ENCODE measurements at regions not wholly inside any gene's neighbourhood (a gene's known extent, or its start where the extent isn't known, plus 50 kb on each side); places are given as distances from the start of the nearest gene placed in this dataset.

DNA sequence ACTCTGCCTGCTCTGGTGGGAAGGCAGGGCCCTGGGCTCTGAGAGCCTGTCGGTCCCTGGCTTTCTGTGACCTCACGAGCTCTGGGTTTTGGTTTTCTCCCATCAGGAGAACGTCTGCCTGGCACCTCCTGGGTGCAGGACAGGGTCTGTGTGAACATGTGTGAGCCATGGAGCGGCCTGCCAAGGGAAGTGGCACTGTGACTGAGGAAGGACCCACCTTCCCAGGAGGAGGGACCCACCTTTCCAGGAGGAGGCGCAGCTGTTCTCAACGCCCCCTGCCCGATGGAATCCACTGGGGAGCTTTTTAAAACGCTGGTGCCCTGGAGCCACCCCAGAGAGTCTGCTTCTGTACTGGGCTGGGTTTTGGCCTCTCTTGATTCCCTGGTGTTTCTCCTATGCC, 168.7 kb downstream of the GLI2 start:
- DNase-seq = no peak

DNA sequence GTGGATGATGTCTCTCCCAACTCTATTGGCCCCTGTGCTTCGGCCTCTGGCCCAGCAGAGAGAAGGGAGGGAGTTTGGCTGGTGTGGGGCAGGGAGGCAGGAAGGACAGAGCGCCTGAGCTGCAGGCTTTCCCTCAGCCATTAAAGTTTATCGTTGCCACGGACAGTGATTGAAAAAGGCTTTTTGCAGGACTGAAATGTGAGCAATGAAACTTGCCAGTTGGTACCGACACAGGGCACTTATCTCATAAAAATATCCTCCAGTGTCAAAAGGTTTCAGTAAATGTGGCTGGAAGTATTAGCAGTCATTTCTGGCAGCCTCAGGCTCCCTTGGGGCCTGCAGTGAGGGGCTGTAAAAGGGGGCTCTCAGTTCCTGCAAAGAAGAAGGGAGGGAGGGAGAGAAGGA, 169.2 kb downstream of the GLI2 start:
- DNase-seq = no peak

DNA sequence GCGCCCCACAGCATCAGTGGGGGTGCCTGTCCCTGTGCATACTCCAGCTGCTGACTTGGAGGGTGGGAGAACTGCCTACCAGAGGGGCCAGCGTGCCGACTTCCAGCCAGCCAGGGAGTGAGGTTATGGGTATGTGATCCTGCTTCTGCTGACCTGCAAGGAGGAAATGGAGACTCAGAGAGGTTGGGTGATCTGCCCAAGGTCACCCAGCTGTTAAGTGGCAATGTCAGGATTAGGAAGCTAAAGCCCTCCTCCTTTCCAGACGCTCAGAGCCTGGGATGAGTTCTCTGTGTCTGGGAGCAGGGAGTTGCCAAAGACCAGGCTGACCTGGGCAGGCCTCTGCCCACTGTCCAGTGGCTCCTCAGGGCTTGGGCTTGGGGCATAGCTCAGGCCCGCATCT, 169.6 kb downstream of the GLI2 start:
- DNase-seq = no peak

DNA sequence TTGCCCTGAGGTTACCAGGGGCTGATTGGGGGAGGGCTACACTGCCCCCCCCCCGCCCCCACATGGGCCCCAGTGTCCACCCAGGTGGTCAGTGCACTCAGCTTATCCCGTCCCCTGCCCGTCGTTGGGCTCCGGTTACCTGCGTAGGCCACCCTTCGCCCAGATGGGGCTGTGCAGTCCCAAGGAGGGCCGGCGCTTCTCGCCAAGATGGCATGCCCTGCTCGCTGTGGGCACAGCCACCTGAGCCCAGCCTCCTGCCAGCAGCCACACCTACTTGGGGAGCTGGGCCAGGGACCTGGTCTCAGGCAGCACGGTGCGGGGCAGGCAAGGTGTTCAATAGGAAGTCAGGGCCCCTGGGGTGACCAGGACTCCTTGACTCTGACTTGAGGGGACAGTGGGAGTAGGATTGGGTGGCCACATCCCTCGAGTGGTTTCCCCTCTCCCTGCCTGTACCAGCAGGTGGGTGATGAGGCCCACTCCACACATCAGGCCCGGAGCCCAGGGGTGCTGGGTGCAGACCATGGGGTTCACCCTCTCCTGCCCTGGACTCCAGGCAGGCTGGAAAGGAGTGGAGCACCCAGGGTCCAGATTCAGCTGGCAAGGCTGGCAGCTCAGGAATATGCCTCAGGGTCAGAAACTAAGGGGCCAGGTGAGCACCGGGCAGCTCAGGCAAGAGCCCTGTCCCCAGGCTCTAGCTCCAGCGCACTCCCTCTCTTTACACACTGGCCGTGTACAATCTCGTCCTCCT, 170.3 kb downstream of the GLI2 start:
- no peak for DNase-seq

DNA sequence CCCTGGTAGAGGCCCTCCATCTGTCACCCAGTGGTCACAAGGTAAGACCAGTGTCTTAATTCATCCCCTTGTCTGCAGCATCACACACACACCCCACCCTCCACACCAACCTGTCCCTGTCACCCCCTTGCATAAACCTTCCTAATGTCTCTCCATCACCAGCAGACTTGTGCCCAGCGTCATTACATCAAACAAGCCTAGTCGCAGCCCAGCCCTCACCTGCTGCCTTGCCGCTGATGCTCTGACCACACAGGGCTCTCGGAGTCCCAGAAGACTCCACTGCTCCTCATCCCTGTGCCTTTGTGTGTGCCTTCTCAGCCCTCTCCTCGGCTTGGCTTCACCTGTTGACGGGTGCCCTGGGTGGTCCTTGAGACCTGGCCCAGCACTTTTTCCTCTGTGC, 171.2 kb downstream of the GLI2 start:
- DNase-seq = no peak

DNA sequence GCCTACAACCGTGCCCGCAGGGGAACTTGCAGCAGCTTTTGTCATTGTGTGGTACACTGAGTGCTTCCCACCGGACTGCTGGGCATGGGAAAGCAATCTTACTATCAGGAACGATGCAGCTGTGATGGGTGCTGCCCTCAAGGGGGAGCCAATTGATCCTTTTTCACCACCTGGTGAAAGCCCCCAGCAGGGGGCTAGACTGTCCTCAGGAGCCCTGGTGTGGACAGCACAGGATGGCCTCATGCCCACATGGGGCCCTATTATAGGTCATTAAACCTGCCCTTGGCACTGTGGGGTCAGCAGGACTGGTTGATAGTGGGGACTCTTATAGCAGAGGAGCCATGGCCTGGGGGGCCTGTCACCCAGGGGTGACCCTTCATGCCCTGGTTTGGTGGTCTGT, 172.2 kb downstream of the GLI2 start:
- no peak for DNase-seq

DNA sequence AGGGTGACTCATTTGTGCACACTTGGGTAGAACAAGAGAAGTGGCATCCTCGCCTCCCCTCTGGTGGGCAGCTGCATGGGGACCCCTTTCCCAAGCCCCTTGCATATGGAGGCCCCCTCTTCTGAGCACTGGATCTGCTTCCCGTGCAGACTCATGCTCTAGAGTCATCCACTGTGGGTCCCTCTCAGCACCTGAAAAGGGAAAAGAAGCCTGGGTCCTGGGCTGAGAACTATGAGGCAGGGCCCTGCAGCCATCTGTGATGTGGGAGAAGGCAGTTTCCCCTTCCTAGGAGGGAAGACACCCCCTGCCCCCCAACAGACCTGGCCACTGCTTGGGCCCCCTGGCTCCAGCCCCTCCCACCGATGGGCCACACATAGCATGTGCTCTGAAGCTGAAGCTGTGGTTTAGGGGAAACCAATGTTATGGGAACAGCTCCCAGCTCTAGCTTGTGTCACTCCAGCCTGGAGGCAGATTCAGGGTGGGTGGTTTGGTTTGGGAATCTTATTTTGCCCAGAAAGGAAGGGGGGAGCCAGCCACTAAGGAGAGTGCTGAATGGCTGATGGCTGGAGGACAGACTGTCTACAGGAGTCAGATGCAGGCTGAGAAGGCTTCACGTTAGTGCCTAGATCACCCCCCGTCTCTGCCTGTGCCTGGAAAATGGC, 172.8 kb downstream of the GLI2 start:
- no peak for DNase-seq

DNA sequence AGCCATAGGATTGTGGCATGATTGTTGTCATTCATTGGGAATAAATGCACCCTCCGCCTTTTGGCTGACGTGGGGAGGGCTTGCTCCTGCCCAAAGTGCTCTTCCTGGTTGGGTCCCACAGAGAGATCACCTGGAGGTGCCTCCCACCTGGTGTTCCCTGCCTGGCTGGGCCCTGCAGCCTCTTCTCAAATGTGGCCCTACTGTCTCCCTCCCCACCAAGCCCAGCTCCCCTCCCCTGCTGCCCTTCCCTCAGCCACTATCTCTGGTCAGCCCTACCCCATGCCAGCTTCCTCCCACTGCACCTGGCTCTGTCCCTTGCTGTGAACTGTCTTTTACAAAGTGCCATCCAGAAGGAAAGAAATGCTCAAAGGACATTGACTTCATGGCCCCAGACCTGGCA, 173.4 kb downstream of the GLI2 start:
- DNase-seq = no peak

DNA sequence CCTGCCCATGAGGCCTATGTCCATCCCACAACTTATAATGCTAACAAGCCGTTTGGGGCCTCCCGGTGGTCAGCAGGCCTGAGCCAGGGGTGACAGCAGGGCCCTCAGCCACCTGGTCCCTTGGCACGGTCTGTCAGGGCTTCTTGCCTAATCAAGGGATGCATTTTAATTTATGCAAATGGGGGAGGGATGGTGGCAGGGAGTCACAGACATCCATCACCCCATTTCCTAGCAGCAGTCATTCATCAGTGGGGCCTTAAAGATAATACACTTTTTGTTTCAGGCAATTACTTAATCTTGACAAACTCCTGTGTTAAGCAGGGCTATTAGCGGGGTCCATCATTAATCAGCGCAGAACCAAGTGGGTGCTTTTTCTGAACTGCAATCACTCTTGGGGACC, 174.5 kb downstream of the GLI2 start:
- DNase-seq = no peak

DNA sequence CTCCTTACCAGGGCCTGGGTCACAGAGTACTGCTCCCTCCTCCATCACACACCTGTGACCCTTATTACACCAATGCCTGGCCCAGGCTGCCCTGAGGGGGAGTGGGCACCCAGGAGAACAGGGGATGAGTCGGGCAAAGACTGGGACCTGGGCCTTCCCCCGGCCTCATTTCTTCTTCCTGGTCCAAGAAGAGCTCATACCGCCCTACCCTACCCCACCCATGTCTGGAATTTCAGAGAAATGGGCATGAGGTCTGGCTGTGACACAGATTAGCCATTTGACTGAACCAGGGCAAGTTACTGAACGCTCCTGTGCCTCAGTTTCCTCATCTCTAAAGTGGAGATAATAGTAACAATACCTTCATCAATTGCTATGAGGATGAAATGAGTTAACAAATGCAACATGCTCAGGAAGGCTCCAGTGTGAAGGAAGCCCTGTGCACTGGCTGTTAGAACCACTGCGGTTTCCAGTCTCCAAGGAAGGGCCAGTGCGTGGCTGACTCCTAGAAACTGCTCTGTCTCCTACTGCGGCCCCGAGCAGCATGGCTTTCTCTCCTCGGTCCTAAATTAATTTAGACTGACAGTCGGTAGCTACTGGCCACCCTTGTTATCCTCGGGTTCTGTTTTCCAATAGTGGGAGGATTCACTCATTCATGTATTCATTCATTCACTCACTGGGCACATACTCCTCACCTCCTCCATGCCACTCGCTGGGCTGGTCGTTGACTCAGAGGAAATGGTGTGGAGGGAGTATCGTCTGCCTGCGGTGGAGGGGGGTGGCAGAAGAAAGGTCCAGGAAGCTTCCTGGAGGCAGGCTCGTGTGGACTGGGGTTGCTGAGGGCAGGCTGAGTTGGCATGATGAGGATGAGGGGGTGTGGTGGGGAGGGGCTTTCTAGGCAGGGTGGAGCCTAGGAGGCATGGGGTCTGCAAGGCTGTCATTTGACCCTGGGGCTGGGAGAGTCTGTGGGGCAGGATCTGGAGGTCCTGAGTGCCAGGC, 175.6 kb downstream of the GLI2 start:
- no peak for DNase-seq

DNA sequence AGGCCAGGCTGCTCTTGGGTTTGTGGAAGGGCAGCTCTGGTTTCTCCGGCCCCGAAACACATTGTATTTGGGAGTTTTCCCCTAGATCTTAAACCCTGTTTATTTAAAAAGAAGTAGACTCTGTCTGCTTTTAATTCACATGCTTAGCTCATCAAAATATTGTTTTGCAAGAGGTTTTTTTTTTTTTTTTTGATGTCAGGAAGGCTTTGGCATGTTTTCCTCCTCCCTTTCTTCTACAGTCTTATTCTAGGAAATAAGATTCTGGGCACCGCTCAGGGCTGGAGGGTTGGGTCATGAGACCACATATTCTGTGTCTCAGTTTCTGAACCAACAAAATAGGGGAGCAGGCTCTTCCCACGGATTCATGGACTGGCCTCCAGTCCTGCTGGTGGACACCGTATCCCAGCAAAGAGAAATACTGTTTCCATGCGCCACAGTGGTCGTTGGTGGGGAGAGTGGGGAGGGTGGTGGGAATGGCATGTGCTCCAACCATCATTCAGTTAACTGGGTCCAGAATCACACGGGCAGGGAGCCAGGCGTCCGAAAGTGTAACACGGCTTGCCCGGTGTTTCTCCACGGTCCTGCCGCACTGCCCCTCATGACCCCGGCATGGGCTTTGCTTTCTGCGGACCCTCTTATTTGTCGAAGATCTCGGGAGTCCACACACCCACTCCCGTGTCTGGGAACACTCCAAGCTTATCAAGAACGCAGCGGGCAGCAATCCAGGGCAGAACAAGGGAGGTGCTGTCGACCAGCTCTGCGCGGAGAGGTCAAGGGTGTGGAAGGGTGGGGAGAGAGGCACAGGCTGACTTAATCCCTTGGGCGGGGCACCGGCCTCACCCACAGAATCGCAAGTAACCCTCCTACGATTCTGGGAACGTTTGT, 176.7 kb downstream of the GLI2 start:
- DNase-seq = no peak

DNA sequence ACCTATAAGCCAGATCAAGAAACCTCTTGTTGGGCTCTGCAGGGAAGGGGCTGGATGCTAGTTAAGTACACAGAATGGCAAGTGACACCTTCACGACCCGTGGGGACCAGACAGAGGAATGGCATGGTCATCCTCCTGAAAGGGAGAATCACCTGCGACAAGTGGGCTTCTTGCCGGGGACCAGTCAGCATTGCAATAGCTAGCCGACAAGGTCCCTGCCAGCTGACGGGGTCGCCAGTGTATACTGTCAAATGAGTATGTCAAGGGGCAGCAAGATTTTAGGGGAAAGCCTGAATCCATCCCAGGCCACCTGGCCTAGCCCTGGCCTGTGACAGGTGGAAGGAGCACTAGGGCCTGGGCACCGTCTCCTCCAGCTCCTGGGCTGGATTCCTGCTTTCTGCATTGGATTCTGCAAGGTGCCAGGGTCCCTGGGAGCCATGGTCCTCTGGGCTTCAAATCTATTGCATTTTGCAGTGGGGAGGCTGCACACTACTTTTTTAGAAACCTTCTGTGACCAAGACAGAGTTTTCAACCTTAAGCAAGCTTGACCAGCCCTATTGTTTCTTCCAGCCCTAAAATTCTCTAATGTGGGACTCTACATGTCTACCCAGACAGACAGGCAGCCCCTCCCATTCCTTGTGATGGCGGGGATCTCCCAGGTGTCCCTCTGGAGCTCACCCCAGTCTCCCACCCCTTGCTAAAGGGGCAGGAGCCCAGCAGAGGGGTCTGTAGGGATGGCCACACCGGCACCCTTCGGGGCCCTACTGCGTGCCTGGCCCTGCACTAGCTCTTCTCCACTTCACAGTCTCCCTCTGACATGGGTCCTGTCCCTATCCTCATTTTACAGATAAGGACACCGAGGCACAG, 178.5 kb downstream of the GLI2 start:
- no peak for DNase-seq

DNA sequence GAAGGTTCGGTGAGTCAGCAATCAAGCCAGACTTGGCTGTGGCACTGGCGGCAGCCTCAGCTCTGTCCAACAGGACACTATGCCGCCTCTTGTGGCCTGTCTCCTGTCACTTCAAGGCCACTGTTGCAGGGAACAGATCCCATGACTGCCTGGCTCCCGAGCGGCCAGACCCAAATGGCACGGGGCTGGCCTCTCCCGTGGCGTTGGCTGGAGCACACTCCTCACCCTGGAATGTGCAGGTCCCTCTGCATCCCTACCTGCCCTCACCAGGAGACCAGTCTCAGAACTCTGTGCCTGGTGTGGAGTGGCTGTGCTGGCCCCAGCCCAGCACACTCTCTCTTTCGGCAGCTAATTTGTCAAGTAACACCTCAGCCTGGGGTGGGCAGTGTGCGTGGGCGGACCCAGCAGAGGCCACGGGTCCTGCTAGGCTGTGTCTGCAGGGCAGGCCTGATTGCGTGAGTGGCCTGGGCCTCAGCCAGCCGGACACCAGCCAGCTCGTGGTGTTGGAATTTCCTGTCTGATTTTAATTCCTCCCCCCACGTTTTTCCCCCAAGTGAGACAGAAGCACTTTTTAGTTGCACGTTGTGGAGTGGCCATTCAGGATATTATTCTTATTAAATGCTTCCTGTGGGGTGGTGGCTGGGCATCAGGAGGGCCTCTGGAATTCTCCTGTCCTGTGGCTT, 179.3 kb downstream of the GLI2 start:
- DNase-seq = no peak

DNA sequence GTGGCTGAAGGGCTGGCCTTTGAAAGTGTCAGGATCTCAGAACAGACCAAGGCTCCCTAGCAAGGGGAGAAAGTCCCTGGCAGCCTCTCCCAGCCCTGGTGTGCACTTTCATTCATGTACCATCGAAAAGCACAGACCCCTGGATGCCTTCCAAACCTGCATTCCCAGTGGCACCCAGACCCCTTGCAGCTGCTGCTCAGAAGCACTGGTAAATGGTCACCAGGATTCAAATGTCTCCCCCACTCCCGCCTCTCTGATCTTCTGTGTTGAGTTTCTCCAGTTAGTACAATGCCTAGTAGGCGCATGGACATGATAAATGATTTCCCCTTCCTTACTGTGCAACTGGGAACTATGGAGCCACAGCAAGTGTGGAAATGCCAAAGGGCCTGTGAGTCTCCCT, 180.0 kb downstream of the GLI2 start:
- DNase-seq = no peak

DNA sequence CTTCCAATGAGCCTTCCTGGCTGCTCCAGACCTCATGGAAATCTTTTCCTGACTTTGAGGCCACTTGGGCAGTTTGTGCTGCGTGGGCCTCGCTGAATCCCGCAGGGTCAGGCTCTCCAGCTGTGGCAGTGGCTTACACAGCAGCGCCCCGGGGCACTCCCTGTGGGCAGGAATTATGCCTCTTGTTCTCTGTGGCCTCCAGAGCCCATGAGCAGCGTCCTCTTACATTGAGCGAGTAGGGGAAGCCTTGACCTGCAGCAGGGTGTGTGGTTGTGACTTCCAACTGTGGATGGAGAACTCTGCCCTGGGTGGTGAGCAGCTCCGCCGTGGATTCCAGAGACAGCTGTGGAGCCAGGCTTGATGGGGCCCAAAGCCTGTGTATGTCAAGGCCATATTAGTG, 180.8 kb downstream of the GLI2 start:
- no peak for DNase-seq

DNA sequence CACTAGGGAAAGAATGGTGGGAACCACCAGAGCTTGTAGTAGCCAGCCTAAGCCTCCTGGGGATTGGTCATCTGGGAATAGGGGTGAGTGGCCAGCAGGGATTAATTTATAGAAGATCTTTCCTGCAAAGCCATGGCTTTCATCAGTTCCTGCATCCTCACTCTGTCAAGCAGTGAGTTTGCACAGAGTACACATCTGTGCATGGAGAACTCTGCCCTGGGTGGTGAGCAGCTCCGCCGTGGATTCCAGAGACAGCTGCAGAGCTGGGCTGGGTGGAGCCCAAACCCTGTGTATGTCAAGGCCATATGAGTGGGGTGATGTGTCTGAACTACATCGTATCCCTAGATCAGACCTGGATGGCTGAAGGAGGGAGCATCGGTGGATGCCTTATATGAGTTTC, 182.2 kb downstream of the GLI2 start:
- no peak for DNase-seq

DNA sequence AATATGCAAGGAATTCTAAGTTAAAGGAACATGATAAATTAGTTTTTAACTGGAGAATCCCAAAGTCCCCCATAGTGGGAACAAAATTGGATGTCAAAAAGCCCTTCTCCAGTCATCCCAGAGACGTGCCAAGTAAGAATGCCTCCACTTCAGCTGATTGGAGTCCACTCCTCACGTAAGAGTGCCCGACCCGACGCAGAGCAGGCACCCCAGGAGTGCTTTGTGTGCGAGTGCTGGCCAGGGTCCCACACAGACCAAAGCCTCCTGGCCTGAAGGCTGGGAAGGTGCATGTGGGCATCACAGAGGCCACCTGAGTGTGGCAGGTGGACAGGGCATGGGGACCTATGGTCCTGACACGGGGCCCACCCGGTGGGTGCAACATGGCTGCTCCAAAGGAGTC, 183.5 kb downstream of the GLI2 start:
- DNase-seq = no peak

DNA sequence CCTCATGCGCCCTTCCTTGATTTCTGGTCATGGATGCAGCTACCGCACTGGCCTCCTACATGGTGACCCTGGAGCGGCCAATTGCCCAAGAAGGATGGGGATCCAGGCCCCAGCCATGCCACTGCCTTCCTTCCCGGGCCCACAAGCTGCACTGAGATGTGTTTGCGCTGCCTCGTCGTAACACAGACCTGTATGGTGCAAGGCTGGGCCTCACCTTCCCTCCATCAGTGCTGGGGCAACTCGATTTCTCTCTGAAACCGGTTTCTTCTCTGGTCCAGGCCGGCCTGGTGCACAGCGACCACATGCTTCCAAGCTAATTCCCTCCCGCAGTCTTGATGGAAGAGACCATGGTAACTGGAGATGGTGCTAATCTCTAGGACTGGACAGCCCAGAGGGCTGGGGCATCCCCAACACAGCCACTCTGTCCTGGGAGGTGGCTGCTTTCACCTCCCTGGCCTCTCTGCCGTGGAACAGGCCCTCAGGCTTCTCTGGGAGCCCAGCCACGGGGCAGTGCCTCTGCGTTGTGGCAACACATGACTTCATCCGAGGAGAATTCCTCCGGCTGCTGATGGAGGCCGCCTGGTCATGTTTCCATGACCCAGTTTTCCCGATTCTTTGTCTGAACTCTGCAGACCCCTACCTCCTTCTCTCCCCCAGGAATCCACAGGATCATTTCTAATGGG, 184.2 kb downstream of the GLI2 start:
- no peak for DNase-seq

DNA sequence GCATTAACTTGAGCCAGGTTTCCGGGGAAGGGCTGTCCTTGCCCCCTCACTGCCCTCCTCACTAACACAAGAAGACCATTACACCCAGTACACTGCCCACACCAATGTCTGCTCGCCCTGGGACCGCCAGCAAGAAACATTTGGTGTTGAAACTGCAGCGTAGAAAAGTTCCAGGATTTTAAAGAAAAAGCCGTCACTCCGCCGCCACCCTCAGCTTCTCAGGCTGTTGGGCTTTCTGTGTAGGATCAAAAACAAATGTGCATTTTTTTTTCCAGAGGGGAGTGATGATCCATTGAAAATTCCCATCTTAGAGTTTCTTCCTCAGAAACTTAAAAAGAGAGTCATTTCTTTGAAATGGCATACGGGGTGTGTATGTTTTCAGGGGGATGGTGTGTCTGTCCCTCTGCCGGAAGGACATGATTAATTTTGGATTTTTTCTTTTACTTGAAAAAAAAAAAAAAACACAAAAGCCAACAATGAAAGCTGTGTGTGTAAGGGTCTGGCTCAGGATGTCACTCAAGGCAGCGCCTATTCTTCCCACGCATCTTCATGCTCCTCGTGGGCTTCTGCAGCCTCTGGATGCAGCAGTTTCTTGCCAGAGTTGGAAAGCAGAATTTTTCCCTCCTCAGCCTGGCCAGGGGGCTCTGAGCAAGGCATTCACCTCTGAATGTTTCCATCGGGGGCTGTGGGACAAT, 184.9 kb downstream of the GLI2 start:
- DNase-seq = no peak

DNA sequence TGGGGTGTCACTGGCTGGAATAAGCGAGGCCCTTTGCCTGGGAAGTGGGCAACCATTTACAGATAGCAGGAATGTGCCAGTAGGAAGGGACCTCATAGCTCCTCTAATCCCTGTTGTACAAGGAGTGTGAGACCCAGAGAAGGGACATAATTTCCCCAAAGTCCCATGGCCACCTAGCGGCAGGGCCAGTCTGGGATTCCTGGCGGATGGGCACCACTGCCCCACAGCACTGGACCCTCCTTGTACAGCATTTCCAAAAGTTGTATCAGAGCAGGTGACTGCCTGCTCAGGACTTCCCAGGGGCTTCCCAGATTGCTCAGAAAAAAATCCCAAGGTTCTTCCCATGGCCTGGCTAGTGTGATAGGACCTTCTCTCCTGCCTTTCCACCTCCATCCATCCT, 185.8 kb downstream of the GLI2 start:
- no peak for DNase-seq

All from stimulated activated CD4-positive, alpha-beta T cell treated with anti-CD3 and anti-CD28 coated beads, Interleukin-4, amount 100 ng/mL, for 4 hours (primary cell).